NT2/D1 (cell line): ENCODE measurements at regions not wholly inside any gene's neighbourhood (a gene's known extent, or its start where the extent isn't known, plus 50 kb on each side); places are given as distances from the start of the nearest gene placed in this dataset.

Source experiments
- DNase-seq: peaks from one replicate; pipeline ENCODE4 v3.0.0-alpha.2; 2011; ENCODE audit warnings: low read depth, low spot score
- H3K27me3 ChIP-seq: 2 replicates; pipeline ENCODE4 v1.6.0; 2011; ENCODE audit warnings: mild to moderate bottlenecking; ENCODE audit not compliant: insufficient read length, insufficient read depth
- H3K36me3 ChIP-seq: 2 replicates; pipeline ENCODE4 v1.6.1; 2011; ENCODE audit warnings: mild to moderate bottlenecking, low read length, mixed read lengths; ENCODE audit not compliant: insufficient read depth, insufficient read length
- H3K4me1 ChIP-seq: 2 replicates; pipeline ENCODE4 v1.5.1; 2011; ENCODE audit not compliant: insufficient read depth, insufficient read length
- H3K4me3 ChIP-seq: 2 replicates; pipeline ENCODE4 v1.5.1; 2011; ENCODE audit warnings: low read depth; ENCODE audit not compliant: insufficient read length
- H3K9ac ChIP-seq: 2 replicates; pipeline ENCODE4 v1.6.0; 2011; ENCODE audit warnings: low read depth; ENCODE audit not compliant: insufficient read length
- H3K9me3 ChIP-seq: 2 replicates; pipeline ENCODE4 v1.5.1; 2011; ENCODE audit warnings: mild to moderate bottlenecking, low read length; ENCODE audit not compliant: insufficient read depth
- SUZ12 ChIP-seq: IDR thresholded peaks from 2 replicates; pipeline ENCODE4 v1.6.1; 2011; ENCODE audit not compliant: insufficient read length, insufficient read depth; ENCODE audit errors: extremely low read depth
- YY1 ChIP-seq: IDR thresholded peaks from 2 replicates; pipeline ENCODE4 v1.6.1; 2011; ENCODE audit not compliant: insufficient read length, insufficient read depth
- ZNF274 ChIP-seq: IDR thresholded peaks from 2 replicates; pipeline ENCODE4 v1.6.1; 2011; ENCODE audit warnings: mild to moderate bottlenecking, low read depth, low read length

- H3K4me1 ChIP-seq = peaks cover 3% of the 10 kb centered on the region
- H3K9me3 ChIP-seq = no peaks in the 10 kb centered on the region
- DNase-seq = no peak
- H3K9ac ChIP-seq = no peak overlapping the region
- peaks cover 18% of the 10 kb centered on the region for H3K27me3 ChIP-seq
- H3K36me3 ChIP-seq = no peaks in the 10 kb centered on the region
- no peak for TF ChIP-seq YY1
- no peak for TF ChIP-seq SUZ12
- no peak for TF ChIP-seq ZNF274
- H3K4me3 ChIP-seq = no peak overlapping the region
Measured at GRCh38 chr2:120421126-120421829, 75.3 kb downstream of the INHBB start.

- no peak for DNase-seq
- Histone ChIP-seq H3K27me3 (peaks cover 18% of the 10 kb centered on the region), H3K9ac (no peak overlapping the region), H3K4me1 (peaks cover 3% of the 10 kb centered on the region), H3K9me3 (no peaks in the 10 kb centered on the region), H3K36me3 (no peaks in the 10 kb centered on the region), H3K4me3 (no peak overlapping the region)
- TF ChIP-seq YY1 (no peak), SUZ12 (no peak), ZNF274 (no peak)
Measured at GRCh38 chr2:120421830-120422175, 75.9 kb downstream of the INHBB start.

GRCh38 chr2:120422465-120423160 lies 76.7 kb downstream of the INHBB start:
- TF ChIP-seq YY1 (no peak), SUZ12 (no peak), ZNF274 (no peak)
- Histone ChIP-seq H3K9me3 (no peaks in the 10 kb centered on the region), H3K4me1 (peaks cover 3% of the 10 kb centered on the region), H3K4me3 (no peak overlapping the region), H3K27me3 (peaks cover 18% of the 10 kb centered on the region), H3K9ac (no peak overlapping the region), H3K36me3 (no peaks in the 10 kb centered on the region)
- no peak for DNase-seq

GRCh38 chr2:120423167-120423943 lies 77.4 kb downstream of the INHBB start:
- Histone ChIP-seq H3K27me3 (peaks cover 18% of the 10 kb centered on the region), H3K4me1 (peaks cover 3% of the 10 kb centered on the region), H3K9ac (no peak overlapping the region), H3K9me3 (no peaks in the 10 kb centered on the region), H3K36me3 (no peaks in the 10 kb centered on the region), H3K4me3 (no peak overlapping the region)
- TF ChIP-seq SUZ12 = no peak
- TF ChIP-seq YY1 = no peak
- no peak for TF ChIP-seq ZNF274
- no peak for DNase-seq

- H3K9ac ChIP-seq = no peak overlapping the region
- no peaks in the 10 kb centered on the region for H3K36me3 ChIP-seq
- DNase-seq = no peak
- H3K27me3 ChIP-seq = peaks cover 20% of the 10 kb centered on the region
- no peak overlapping the region for H3K4me3 ChIP-seq
- no peaks in the 10 kb centered on the region for H3K9me3 ChIP-seq
- no peak for TF ChIP-seq ZNF274
- TF ChIP-seq YY1 = no peak
- TF ChIP-seq SUZ12 = no peak
- H3K4me1 ChIP-seq = peaks cover 8% of the 10 kb centered on the region
Measured at GRCh38 chr2:120424274-120424796, 78.4 kb downstream of the INHBB start.

GRCh38 chr2:120425014-120425413 lies 79.1 kb downstream of the INHBB start:
- Histone ChIP-seq H3K9ac (no peak overlapping the region), H3K4me1 (peaks cover 11% of the 10 kb centered on the region), H3K36me3 (no peaks in the 10 kb centered on the region), H3K9me3 (no peaks in the 10 kb centered on the region), H3K27me3 (peaks cover 20% of the 10 kb centered on the region), H3K4me3 (no peak overlapping the region)
- no peak for DNase-seq
- TF ChIP-seq YY1 (no peak), SUZ12 (no peak), ZNF274 (no peak)

- no peak for DNase-seq
- Histone ChIP-seq H3K4me3 (no peak overlapping the region), H3K27me3 (peaks cover 30% of the 10 kb centered on the region)
Measured at GRCh38 chr2:120428748-120429147, 82.8 kb downstream of the INHBB start.

More at GRCh38 chr2:120428748-120429147, 82.8 kb downstream of the INHBB start:
- H3K4me1 ChIP-seq = peaks cover 22% of the 10 kb centered on the region
- no peak for TF ChIP-seq SUZ12
- TF ChIP-seq ZNF274 = no peak
- TF ChIP-seq YY1 = no peak
- H3K9ac ChIP-seq = no peak overlapping the region
- no peaks in the 10 kb centered on the region for H3K9me3 ChIP-seq
- no peaks in the 10 kb centered on the region for H3K36me3 ChIP-seq
